HCT116 (cell line): ENCODE measurements at regions not wholly inside any gene's neighbourhood (a gene's known extent, or its start where the extent isn't known, plus 50 kb on each side); places are given as distances from the start of the nearest gene placed in this dataset.

Source experiments
- ATAC-seq: fragments of 200-7000 bp; cut with Tn5 transposase; 2 replicates; pipeline ENCODE4 v1.9.1; 2020; ENCODE audit warnings: mild to moderate bottlenecking, moderate library complexity
- BruUV-seq: library from RNA; stranded (reverse); fragments of 400-500 nt; replicated peaks from 2 replicates; lab custom pipeline; 2021; lab: Mats Ljungman, UMichigan
- CTCF ChIA-PET: fragments of 300-600 bp; sonication (Branson Sonifier 250); formaldehyde crosslinking; loops from one replicate; lab custom pipeline; 2021; ENCODE audit warnings: antibody characterized with exemption; lab: Charles Lee
- POLR2A ChIA-PET: fragments of 300-600, 350-600 bp; sonication (Branson Sonifier 250); formaldehyde crosslinking; loops from one replicate; lab custom pipeline; 2021; ENCODE audit warnings: antibody characterized with exemption; lab: Charles Lee
- RAD21 ChIA-PET, 2 experiments: fragments of 300-600 bp; sonication (Branson Sonifier 250); formaldehyde crosslinking; loops; one replicate each; lab custom pipeline; 2023; ENCODE audit warnings: low total read pairs in 2 of 2; ENCODE audit not compliant: uncharacterized antibody in 2 of 2, unreplicated experiment in 2 of 2, low non-redundant PET in 1 of 2; lab: Charles Lee
- DNase-seq: peaks from one replicate; pipeline ENCODE4 v3.0.0-alpha.2; 2010; ENCODE audit warnings: low read depth, low spot score
- H2AFZ ChIP-seq: fragments of 200-600 bp; shearing (Covaris generic), sonication (generic); 2 replicates; pipeline ENCODE4 v1.6.1; 2017; ENCODE audit warnings: low read depth, mixed run types, mixed read lengths, antibody characterized with exemption, low read length; ENCODE audit not compliant: poor library complexity, severe bottlenecking
- H3K27ac ChIP-seq: 2 replicates; pipeline ENCODE4 v1.5.1; 2012; ENCODE audit warnings: low read depth, low read length
- H3K27me3 ChIP-seq: fragments of 200-600 bp; sonication (generic); 2 replicates; pipeline ENCODE4 v1.6.1; 2016; ENCODE audit warnings: mixed run types, low read length, mixed read lengths; ENCODE audit not compliant: insufficient read depth
- H3K36me3 ChIP-seq, 2 experiments: fragments of 200-500 bp in 1 of 2; fragments of 200-600 bp in 1 of 2; sonication (Bioruptor generic) in 1 of 2; sonication (generic) in 1 of 2; 2 replicates each; pipeline versions ENCODE4 v1.5.1 to v1.6.1; 2014 to 2016; ENCODE audit warnings: low read length in 2 of 2, inconsistent platforms in 1 of 2, mixed read lengths in 1 of 2, mixed run types in 1 of 2; ENCODE audit not compliant: insufficient read depth in 2 of 2, control insufficient read depth in 1 of 2
- H3K4me1 ChIP-seq, 2 experiments: fragments of 200-600 bp in 1 of 2; sonication (generic) in 1 of 2; 2 replicates each; pipeline versions ENCODE4 v1.5.1 to v1.6.1; 2012 to 2017; ENCODE audit warnings: low read length in 2 of 2, inconsistent platforms in 1 of 2, mild to moderate bottlenecking in 1 of 2, mixed read lengths in 1 of 2, mixed run types in 1 of 2, moderate library complexity in 1 of 2; ENCODE audit not compliant: insufficient read depth in 2 of 2, control insufficient read depth in 1 of 2
- H3K4me2 ChIP-seq: fragments of 200-600 bp; sonication (generic); 2 replicates; pipeline ENCODE4 v1.6.1; 2017; ENCODE audit warnings: mixed run types, low read length, mixed read lengths
- H3K4me3 ChIP-seq, 2 experiments: fragments of 200-600 bp in 1 of 2; sonication (generic) in 1 of 2; replicated peaks in 1 of 2; 2 replicates each; pipeline ENCODE4 v1.5.1; 2011 to 2016; ENCODE audit warnings: low read length in 2 of 2, control low read depth in 1 of 2, low read depth in 1 of 2, mild to moderate bottlenecking in 1 of 2, mixed read lengths in 1 of 2, mixed run types in 1 of 2
- H3K79me2 ChIP-seq: fragments of 200-600 bp; sonication (generic); 2 replicates; pipeline ENCODE4 v1.6.1; 2017; ENCODE audit warnings: mild to moderate bottlenecking, mixed run types, low read length, moderate library complexity, mixed read lengths; ENCODE audit not compliant: insufficient read depth
- H3K9ac ChIP-seq: fragments of 200-600 bp; sonication (generic); 2 replicates; pipeline ENCODE4 v1.6.1; 2016; ENCODE audit warnings: low read length, mixed read lengths
- H3K9me2 ChIP-seq: fragments of 200-600 bp; sonication (generic), shearing (Covaris generic); 2 replicates; pipeline ENCODE4 v1.6.1; 2017; ENCODE audit warnings: mixed run types, mild to moderate bottlenecking, moderate library complexity; ENCODE audit not compliant: insufficient read depth
- H3K9me3 ChIP-seq, 2 experiments: fragments of 200-500 bp in 1 of 2; fragments of 200-600 bp in 1 of 2; sonication (Bioruptor generic) in 1 of 2; sonication (generic) in 1 of 2; 2 replicates each; pipeline ENCODE4 v1.6.1; 2014 to 2017; ENCODE audit warnings: low read length in 2 of 2, mixed read lengths in 2 of 2, inconsistent platforms in 1 of 2, low read depth in 1 of 2, mild to moderate bottlenecking in 1 of 2, mixed run types in 1 of 2, moderate library complexity in 1 of 2; ENCODE audit not compliant: control insufficient read depth in 1 of 2, insufficient read depth in 1 of 2
- H4K20me1 ChIP-seq: fragments of 200-600 bp; sonication (generic), shearing (Covaris generic); 2 replicates; pipeline ENCODE4 v1.6.1; 2017; ENCODE audit warnings: mixed run types, mild to moderate bottlenecking, moderate library complexity; ENCODE audit not compliant: insufficient read depth
- ATF3 ChIP-seq: IDR thresholded peaks from 2 replicates; pipeline ENCODE4 v1.6.1; 2012
- CBX3 ChIP-seq: IDR thresholded peaks from 2 replicates; pipeline ENCODE4 v1.6.1; 2012; ENCODE audit warnings: low read depth
- CEBPB ChIP-seq: IDR thresholded peaks from 2 replicates; pipeline ENCODE4 v1.6.1; 2012; ENCODE audit warnings: low read depth
- EGR1 ChIP-seq: IDR thresholded peaks from 2 replicates; pipeline ENCODE4 v1.6.1; 2012; ENCODE audit warnings: low read depth
- ELF1 ChIP-seq: IDR thresholded peaks from 2 replicates; pipeline ENCODE4 v1.6.1; 2012; ENCODE audit warnings: low read depth, borderline replicate concordance
- EZH2 ChIP-seq: fragments of 200-600 bp; sonication (generic); IDR thresholded peaks from 2 replicates; pipeline ENCODE4 v1.6.1; 2017; ENCODE audit warnings: antibody characterized with exemption, mixed run types
- JUND ChIP-seq: IDR thresholded peaks from 2 replicates; pipeline ENCODE4 v1.6.1; 2012
- MAX ChIP-seq: IDR thresholded peaks from 2 replicates; pipeline ENCODE4 v1.6.1; 2012
- POLR2AphosphoS5 ChIP-seq: IDR thresholded peaks from 2 replicates; pipeline ENCODE4 v1.6.1; 2011; ENCODE audit warnings: mild to moderate bottlenecking, low read depth, low read length, moderate library complexity
- RAD21 ChIP-seq: IDR thresholded peaks from 2 replicates; pipeline ENCODE4 v1.6.1; 2012; ENCODE audit warnings: low read depth, mild to moderate bottlenecking
- SIN3A ChIP-seq: IDR thresholded peaks from 2 replicates; pipeline ENCODE4 v1.6.1; 2012; ENCODE audit warnings: low read depth
- TCF7L2 ChIP-seq: IDR thresholded peaks from 2 replicates; pipeline ENCODE4 v1.7.0; 2011; ENCODE audit warnings: borderline replicate concordance, inconsistent platforms; ENCODE audit not compliant: insufficient read depth, insufficient read length; ENCODE audit errors: extremely low read depth
- YY1 ChIP-seq: IDR thresholded peaks from 2 replicates; pipeline ENCODE4 v1.6.1; 2011; ENCODE audit warnings: low read length, low read depth, moderate library complexity, mild to moderate bottlenecking; ENCODE audit not compliant: insufficient replicate concordance; ENCODE audit errors: extremely low read depth
- ZBTB33 ChIP-seq: IDR thresholded peaks from 2 replicates; pipeline ENCODE4 v1.6.1; 2011; ENCODE audit warnings: mild to moderate bottlenecking, low read length, moderate library complexity; ENCODE audit not compliant: insufficient replicate concordance; ENCODE audit errors: extremely low read depth
- ZFX ChIP-seq: fragments of 450-650 bp; IDR thresholded peaks from 2 replicates; pipeline ENCODE4 v1.6.1; 2017
- intact Hi-C: fragments of 100-400 bp; cut with micrococcal nuclease; formaldehyde crosslinking; loops from 2 replicates; pipeline ENCODE4 v1.10.0; 2022
- TF ChIP-seq, protein P1 (sequence below): IDR thresholded peaks from 2 replicates; pipeline ENCODE4 v1.6.1; 2012; ENCODE audit warnings: low read depth
- TF ChIP-seq, protein P2 (sequence below), 3 experiments: fragments of 200-600 bp in 1 of 3; sonication (generic) in 1 of 3; IDR thresholded peaks in 2 of 3; conservative IDR thresholded peaks in 1 of 3; 2 replicates each; pipeline ENCODE4 v1.5.1; 2012 to 2017; ENCODE audit warnings: low read depth in 2 of 3, low read length in 2 of 3, antibody characterized with exemption in 1 of 3, borderline replicate concordance in 1 of 3, control low read depth in 1 of 3, mild to moderate bottlenecking in 1 of 3, mixed read lengths in 1 of 3, mixed run types in 1 of 3, moderate library complexity in 1 of 3; ENCODE audit not compliant: insufficient read depth in 1 of 3

DNA sequence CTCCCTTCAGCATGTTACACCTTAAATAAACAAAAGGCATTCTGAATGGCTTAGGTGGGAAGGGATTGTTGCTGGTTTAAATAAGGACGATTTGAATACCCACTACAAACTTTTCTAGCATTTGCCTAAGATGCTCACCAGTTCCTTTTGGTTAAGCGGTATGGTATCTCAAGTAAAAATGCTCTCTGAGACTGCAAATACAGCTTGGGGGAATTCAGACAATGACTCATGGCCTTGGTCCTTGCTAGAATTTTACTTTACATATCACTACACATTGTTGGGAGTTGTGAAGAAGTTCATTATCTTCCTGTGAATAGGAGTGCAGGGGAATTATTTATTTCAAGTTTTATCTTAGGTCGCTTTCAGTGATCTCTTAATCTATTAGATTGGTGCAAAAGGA is 670.7 kb downstream of the UTRN start:
- TF ChIP-seq YY1: no peak
- TF ChIP-seq ELF1: no peak
- no peak for TF ChIP-seq CBX3
- no peak for TF ChIP-seq CEBPB
- TF ChIP-seq SIN3A: no peak
- no peak for TF ChIP-seq RAD21
- TF ChIP-seq, protein P1, sequence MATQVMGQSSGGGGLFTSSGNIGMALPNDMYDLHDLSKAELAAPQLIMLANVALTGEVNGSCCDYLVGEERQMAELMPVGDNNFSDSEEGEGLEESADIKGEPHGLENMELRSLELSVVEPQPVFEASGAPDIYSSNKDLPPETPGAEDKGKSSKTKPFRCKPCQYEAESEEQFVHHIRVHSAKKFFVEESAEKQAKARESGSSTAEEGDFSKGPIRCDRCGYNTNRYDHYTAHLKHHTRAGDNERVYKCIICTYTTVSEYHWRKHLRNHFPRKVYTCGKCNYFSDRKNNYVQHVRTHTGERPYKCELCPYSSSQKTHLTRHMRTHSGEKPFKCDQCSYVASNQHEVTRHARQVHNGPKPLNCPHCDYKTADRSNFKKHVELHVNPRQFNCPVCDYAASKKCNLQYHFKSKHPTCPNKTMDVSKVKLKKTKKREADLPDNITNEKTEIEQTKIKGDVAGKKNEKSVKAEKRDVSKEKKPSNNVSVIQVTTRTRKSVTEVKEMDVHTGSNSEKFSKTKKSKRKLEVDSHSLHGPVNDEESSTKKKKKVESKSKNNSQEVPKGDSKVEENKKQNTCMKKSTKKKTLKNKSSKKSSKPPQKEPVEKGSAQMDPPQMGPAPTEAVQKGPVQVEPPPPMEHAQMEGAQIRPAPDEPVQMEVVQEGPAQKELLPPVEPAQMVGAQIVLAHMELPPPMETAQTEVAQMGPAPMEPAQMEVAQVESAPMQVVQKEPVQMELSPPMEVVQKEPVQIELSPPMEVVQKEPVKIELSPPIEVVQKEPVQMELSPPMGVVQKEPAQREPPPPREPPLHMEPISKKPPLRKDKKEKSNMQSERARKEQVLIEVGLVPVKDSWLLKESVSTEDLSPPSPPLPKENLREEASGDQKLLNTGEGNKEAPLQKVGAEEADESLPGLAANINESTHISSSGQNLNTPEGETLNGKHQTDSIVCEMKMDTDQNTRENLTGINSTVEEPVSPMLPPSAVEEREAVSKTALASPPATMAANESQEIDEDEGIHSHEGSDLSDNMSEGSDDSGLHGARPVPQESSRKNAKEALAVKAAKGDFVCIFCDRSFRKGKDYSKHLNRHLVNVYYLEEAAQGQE: no peak
- TF ChIP-seq ZBTB33: no peak
- no peak for TF ChIP-seq MAX
- TF ChIP-seq EGR1: no peak
- TF ChIP-seq, protein P2, sequence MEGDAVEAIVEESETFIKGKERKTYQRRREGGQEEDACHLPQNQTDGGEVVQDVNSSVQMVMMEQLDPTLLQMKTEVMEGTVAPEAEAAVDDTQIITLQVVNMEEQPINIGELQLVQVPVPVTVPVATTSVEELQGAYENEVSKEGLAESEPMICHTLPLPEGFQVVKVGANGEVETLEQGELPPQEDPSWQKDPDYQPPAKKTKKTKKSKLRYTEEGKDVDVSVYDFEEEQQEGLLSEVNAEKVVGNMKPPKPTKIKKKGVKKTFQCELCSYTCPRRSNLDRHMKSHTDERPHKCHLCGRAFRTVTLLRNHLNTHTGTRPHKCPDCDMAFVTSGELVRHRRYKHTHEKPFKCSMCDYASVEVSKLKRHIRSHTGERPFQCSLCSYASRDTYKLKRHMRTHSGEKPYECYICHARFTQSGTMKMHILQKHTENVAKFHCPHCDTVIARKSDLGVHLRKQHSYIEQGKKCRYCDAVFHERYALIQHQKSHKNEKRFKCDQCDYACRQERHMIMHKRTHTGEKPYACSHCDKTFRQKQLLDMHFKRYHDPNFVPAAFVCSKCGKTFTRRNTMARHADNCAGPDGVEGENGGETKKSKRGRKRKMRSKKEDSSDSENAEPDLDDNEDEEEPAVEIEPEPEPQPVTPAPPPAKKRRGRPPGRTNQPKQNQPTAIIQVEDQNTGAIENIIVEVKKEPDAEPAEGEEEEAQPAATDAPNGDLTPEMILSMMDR (IDR thresholded peaks at IDR 0.05 in 2 of 3, conservative IDR thresholded peaks at IDR 0.05 in 1 of 3; ENCODE audit: borderline replicate concordance in 1 of 3, insufficient read depth in 1 of 3, low read depth in 2 of 3, low read length in 2 of 3): no peak
- TF ChIP-seq EZH2: no peak
- no peak for TF ChIP-seq ATF3
- no peak for TF ChIP-seq JUND
- no peak for TF ChIP-seq TCF7L2
- no peak for TF ChIP-seq ZFX
- no peak for TF ChIP-seq POLR2AphosphoS5
- H3K9me3 ChIP-seq: no peaks in the 10 kb centered on the region
- CTCF ChIA-PET: no interaction called here
- H3K9me2 ChIP-seq: no peaks in the 10 kb centered on the region
- no peaks in the 10 kb centered on the region for H4K20me1 ChIP-seq
- RAD21 ChIA-PET: no interaction called here
- no peak for DNase-seq
- no peaks in the 10 kb centered on the region for H3K79me2 ChIP-seq
- POLR2A ChIA-PET: no interaction called here
- H3K9ac ChIP-seq: no peak overlapping the region
- H2AFZ ChIP-seq: no peak overlapping the region
- H3K4me2 ChIP-seq: no peak overlapping the region
- no peak overlapping the region for H3K4me3 ChIP-seq
- no peak overlapping the region for H3K27ac ChIP-seq
- H3K36me3 ChIP-seq: no peaks in the 10 kb centered on the region
- ATAC-seq: no peak
- BruUV-seq: no TSS peak
- no peaks in the 10 kb centered on the region for H3K27me3 ChIP-seq
- intact Hi-C loops: no loop called here
- H3K4me1 ChIP-seq: peaks cover 5 to 24% of the 10 kb centered on the region in 2 experiments; a peak in 3 of 4 replicates
